Pons (tissue), 1 donor: ENCODE measurements at regions not wholly inside any gene's neighbourhood (a gene's known extent, or its start where the extent isn't known, plus 50 kb on each side); places are given as distances from the start of the nearest gene placed in this dataset.
A peak's percentile ranks its signal among the peaks of the same experiment; 100 is the strongest.

ENCODE experiments used
- DNase-seq: peaks from one replicate; pipeline ENCODE4 v3.0.0-alpha.2; 2016; ENCODE audit warnings: low spot score

- DNase-seq: no peak
Measured at GRCh38 chr10:31145986-31146385, 114.3 kb upstream of the ZNF438 start.

GRCh38 chr10:31146491-31147209 lies 115.0 kb upstream of the ZNF438 start:
- DNase-seq: no peak

- no peak for DNase-seq
Measured at GRCh38 chr10:31147210-31147608, 115.5 kb upstream of the ZNF438 start.

GRCh38 chr10:31148951-31149350 lies 117.3 kb upstream of the ZNF438 start:
- DNase-seq: no peak

- DNase-seq: no peak
Measured at GRCh38 chr10:31149835-31150512, 118.3 kb upstream of the ZNF438 start.

GRCh38 chr10:31151301-31151700 lies 119.6 kb upstream of the ZNF438 start:
- no peak for DNase-seq

GRCh38 chr10:31152421-31153135 lies 120.9 kb upstream of the ZNF438 start:
- DNase-seq: no peak

GRCh38 chr10:31153161-31153560 lies 121.5 kb upstream of the ZNF438 start:
- DNase-seq: no peak

GRCh38 chr10:31153692-31154091 lies 122.0 kb upstream of the ZNF438 start:
- no peak for DNase-seq

GRCh38 chr10:31154996-31155395 lies 123.3 kb upstream of the ZNF438 start:
- DNase-seq: no peak

GRCh38 chr10:31157123-31158010 lies 125.7 kb upstream of the ZNF438 start:
- peak; percentile 65 for DNase-seq

GRCh38 chr10:31158011-31158658 lies 126.5 kb upstream of the ZNF438 start:
- DNase-seq: no peak

- DNase-seq: no peak
Measured at GRCh38 chr10:31166606-31167005, 134.9 kb upstream of the ZNF438 start.

GRCh38 chr10:31170636-31171035 lies 139.0 kb upstream of the ZNF438 start:
- DNase-seq: no peak

GRCh38 chr10:31171402-31172083 lies 139.9 kb upstream of the ZNF438 start:
- DNase-seq: no peak

- no peak for DNase-seq
Measured at GRCh38 chr10:31172925-31173324, 141.3 kb upstream of the ZNF438 start.

GRCh38 chr10:31173752-31174151 lies 142.1 kb upstream of the ZNF438 start:
- DNase-seq: no peak

- no peak for DNase-seq
Measured at GRCh38 chr10:31179091-31179680, 139.8 kb upstream of the ZEB1 start.

GRCh38 chr10:31186225-31187000 lies 132.6 kb upstream of the ZEB1 start:
- DNase-seq: peak; percentile 32

GRCh38 chr10:31187182-31187581 lies 131.8 kb upstream of the ZEB1 start:
- no peak for DNase-seq
